Upper lobe of left lung (tissue), 4 donors: ENCODE measurements at regions not wholly inside any gene's neighbourhood (a gene's known extent, or its start where the extent isn't known, plus 50 kb on each side); places are given as distances from the start of the nearest gene placed in this dataset.

Source experiments
- CTCF ChIP-seq, 6 experiments: fragments of 450-650 bp in 4 of 6; fragments of 200-600 bp in 2 of 6; sonication (generic) in 2 of 6; IDR thresholded peaks; one replicate each; pipeline ENCODE4 v1.5.1; 2016 to 2019; ENCODE audit warnings: antibody characterized with exemption in 6 of 6
- POLR2A ChIP-seq, 4 donors: fragments of 450-650 bp; IDR thresholded peaks; one replicate each; pipeline ENCODE4 v1.5.1; 2016 to 2017; ENCODE audit warnings: antibody characterized with exemption in 4 of 4, mild to moderate bottlenecking in 2 of 4
- POLR2AphosphoS5 ChIP-seq, 2 donors: sonication (generic); formaldehyde crosslinking; IDR thresholded peaks; one replicate each; pipeline ENCODE4 v1.5.1; 2017; ENCODE audit warnings: antibody characterized with exemption in 2 of 2

DNA sequence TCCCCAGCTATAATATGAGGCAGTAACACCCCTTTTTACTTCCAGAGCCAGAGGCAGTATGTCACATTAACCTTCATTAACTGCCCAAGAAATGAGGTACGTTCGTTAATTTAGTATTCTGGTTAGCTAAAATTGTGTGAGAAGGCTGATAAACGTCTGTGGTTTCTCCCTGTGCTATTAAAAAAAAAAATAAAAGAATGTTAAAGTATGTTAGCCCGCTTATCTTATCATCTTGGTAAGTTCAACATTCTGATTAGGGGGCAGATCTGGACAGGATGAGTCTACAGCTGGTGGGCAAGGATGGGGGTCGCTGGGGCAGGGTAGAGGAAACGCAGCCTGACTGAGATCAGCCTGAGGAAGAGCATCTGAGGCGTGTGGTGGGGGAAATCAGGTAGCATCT, 154.0 kb downstream of the PRL start:
- TF ChIP-seq POLR2AphosphoS5 (IDR thresholded peaks at IDR 0.05) = no peak
- TF ChIP-seq CTCF (IDR thresholded peaks at IDR 0.05) = no peak
- TF ChIP-seq POLR2A (IDR thresholded peaks at IDR 0.05) = no peak
